NCI-H2107 treated with DMSO at 0.1 percent for 48 hours (cell line): ENCODE measurements at regions not wholly inside any gene's neighbourhood (a gene's known extent, or its start where the extent isn't known, plus 50 kb on each side); places are given as distances from the start of the nearest gene placed in this dataset.

Experiments
- DNase-seq: peaks from one replicate; lab custom pipeline; 2025; ENCODE audit not compliant: unreplicated experiment; lab: John Stamatoyannopoulos, UW

DNA sequence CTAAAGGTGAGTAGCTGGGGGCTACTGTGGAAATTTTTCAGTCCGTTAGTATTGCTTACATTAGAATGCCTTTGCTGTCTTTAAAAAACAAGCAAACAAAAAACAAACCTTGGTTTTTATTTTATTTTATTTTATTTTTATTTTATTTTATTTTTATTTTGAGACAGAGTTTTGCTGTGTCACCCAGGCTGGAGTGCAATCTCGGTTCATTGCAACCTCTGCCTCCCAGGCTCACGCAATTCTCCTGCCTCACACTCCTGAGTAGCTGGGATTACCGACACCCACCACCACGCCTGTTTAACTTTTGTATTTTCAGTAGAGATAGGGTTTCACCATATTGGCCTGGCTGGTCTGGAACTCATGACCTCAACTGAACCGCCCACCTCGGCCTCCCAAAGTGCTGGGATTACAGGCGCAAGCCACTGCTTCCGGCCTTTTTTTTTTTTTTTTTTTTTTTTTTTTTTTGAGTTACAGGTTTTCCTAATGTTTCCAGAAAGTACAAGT is 732.6 kb downstream of the KCNJ3 start:
- DNase-seq, result no peak

DNA sequence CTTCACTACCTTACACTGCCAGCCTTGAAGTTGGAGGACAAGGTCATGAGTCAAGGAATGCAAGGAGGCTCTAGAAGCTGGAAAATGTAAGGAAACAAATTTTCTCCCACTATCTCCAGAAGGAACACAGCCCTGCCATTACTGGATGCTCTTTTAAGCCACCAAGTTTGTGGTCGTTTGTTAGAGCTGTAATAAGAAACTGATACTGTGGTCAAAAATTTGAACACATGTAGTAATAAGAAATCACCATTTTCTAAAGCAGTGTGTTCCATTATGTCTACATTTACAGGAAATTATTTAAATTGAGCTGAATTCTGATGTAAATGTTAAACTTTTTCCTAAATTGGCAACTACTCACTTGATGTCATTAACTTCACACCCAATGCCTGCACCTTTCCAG is 729.0 kb downstream of the KCNJ3 start:
- DNase-seq, result no peak

DNA sequence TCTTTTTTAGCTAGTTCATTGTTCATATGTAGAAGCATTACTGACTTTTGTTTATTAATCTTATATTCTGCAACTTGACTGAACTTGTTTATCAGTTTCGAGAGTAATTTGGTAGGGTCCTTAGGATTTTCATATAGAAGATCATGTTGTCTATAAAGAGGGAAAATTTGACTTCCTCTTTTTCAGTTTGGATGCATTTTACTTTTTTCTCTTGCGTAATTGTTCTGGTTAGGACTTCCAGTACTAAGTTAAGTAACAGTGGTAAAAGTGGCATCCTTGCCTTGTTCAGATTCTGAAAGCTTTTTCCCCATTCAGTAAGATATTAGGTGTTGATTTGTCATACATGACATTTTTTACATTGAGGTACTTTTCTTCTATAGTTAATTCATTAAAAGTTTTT is 726.0 kb downstream of the KCNJ3 start:
- no peak for DNase-seq

DNA sequence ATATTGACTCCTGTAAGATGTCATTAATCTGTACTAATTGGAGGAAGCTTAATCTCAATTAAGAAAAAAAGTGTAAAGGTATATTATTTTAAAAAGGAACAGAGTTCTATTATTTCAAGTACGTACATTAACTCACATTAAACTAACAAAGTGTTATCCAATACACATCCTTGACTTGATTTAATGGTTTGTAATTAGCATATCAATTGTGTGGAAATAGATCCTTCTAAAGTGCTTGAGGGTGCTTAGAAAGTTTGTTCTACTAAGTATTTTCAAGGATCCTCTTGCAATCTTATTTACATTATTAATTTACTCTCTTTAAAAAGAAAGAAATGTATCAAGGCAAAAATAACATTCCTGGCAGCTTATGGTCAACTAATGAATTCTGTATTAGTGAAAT is 720.3 kb downstream of the KCNJ3 start:
- no peak for DNase-seq

DNA sequence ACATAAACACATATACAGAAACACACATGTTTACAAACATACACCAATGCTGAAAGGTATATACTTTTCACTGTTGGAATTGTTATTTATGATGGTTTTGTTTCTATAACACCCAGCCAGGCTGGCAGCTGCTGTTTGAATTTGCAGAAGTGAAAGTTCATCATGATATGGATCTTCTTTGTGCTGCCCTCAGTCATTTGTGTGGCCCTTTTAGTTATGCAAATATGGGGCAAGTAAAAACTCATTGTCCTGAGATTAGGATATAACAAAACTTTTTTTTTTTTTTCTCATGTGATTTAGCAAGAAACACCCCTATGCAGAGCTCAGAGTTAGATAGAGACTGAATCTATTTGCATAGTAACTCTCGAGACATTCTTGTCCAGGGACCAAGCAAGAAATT is 714.1 kb downstream of the KCNJ3 start:
- no peak for DNase-seq

DNA sequence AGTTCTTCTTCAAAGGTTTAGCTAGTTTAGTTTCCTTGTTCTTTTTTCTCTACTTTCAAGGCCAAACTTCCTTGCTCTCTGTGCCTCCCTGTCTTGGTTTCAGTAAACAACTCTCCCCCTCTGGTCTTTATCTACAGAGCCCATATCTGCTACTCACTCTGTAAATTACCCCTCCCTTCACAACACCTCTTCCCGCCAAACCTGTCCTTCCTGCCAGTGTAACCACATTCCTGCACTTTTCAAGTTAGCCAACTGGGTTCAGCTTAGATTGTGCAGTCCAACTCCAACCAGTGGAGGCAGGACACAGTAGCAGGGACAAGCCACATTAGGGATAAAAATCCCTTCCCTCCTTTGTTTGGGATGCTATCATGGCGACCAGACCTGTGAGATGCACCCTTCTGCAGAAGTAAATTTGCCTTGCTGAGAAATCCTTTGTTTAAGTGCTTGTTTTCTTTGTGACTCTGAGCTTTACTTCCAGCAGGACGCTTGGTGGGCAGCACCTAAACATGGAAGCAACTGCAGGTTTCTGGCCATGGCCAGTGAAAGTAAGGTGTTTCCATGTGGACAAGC is 706.0 kb downstream of the KCNJ3 start:
- DNase-seq, result no peak

DNA sequence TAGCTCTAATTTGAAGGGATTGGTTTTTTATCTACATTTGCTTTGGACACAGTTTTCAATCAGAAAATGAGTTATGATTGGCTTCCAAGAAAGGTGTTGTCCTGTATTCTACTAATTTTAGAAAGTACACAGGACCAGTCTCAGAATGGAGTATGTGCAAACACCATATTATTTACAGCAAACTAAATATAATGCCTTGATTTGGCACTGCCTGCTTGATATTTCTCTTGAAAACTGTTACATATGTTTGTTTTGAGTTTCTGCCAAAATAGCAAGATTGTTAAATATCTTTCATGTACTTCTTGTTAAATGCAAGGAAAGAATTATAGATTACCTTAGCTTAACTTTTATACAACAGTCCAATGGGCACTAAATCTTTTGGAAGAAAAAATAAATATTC is 694.9 kb downstream of the KCNJ3 start:
- DNase-seq, result no peak

DNA sequence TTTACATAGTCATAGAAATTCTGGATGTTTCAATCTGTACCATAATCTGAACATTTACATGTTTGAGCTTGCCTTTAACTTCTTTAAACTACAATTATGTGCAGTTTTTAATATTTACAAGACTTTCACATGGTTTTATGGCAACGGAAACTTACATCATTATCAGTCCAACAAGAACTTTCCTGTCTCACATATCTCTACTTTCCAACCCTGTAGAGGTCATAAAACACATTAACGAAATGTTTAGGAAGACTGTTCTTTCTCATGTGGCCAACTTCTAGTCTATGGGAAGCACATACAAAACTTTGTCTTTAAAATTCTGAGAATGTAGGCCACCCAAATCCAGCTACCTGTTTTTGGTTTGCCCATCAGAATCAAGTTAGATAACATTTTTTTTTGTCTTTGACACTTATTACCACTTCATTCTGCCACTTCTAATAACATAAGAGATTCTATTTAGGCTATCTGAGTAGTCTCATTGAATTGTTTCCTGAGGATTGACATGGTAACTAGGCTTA is 693.2 kb downstream of the KCNJ3 start:
- no peak for DNase-seq

DNA sequence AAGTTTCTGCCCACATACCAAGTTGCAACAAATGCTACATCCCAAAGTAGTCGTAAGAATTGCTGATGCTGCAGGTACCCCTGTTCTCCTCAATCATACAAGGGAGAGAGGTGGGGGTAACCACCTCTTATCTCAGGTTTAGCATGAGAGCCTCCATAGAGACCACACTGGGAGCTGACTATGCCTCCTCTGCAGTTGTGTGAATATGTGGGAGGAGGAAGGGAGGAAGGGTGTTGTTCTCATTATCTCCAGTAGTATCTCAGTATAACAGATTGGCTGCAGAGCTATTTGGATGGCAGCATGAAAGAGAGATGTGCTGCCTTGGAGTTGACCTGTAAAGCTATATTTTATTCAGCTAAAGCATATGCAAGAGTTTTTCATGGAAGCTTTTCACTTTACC is 690.7 kb downstream of the KCNJ3 start:
- no peak for DNase-seq

DNA sequence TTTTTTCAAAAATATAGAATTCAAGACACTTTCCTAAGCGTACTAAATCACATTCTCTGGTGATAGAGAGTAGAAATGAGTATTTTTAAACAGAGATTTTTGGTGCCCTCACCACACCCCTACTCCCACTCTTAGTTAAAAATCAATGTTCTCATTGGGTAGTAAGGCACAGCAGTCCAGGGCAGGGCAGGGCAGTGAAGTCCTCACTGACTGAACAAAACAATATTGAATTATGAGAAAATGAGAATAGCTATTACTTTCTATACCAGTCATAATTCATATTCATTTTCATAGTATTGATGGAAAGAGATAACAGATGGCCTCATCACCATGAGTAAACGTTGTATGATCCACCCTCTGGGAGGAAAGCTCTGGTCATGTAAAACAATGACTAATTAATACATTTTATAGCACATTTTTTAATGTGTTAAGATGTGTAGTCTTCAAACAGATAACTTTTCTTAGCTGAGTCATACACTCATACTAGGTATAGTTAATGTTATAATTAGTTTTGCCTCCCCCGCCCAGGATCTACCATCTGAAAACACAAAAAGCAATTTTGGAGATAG is 686.1 kb downstream of the KCNJ3 start:
- no peak for DNase-seq

DNA sequence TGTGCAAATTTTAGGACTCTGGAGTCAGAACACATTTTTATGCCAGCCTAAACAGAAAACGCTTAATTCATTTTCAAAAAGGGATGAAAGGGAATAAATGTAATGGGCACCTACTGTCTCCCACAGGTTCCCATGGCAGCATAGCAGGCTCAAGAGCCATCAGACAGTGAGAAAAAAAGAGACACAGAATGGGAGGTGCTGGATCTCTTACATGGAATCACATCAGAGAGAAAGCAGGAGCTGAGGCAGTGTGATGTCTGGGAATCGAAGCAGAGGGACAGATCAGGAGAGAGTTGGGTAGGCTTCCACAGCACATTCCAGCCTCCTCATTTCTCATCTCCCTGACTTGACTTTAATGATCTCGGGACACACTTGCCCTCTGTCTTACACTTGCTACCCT is 684.3 kb downstream of the KCNJ3 start:
- no peak for DNase-seq

DNA sequence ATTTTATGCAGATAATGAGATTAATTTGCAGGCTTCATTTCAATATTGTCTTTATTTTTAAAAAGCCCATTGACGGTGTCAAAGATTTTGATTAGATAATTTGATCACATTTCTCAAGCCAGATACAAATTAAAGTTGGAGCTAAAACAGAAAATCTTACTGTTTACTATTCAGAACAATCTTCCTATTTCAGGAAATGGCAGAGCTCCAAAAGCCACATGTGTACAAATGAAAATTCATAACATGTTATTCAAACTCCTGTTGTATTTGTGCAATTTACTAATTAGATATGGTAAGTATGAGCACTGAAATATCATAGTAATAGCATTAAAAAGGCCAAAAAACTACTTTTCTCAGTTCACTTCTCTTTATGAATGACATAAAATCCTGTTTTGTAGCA is 682.9 kb downstream of the KCNJ3 start:
- no peak for DNase-seq

DNA sequence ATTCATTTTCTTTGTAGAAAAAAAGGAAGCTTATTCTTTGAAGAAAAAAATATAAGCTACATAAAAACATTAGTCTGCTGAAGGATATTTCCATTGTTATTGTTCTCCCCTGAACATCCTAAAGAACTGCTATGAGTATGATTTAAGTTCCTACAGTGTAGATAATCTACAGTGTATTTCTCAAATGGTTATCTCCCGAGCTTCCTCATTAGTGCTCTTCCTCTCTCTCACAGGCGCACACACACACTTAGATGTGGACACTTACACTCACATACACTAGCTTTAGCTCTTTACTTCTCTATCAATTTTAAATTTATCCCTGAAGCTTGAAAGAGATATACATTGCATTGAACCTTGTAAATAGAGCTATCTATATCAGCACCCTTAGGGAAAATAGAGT is 681.0 kb downstream of the KCNJ3 start:
- DNase-seq, result no peak

DNA sequence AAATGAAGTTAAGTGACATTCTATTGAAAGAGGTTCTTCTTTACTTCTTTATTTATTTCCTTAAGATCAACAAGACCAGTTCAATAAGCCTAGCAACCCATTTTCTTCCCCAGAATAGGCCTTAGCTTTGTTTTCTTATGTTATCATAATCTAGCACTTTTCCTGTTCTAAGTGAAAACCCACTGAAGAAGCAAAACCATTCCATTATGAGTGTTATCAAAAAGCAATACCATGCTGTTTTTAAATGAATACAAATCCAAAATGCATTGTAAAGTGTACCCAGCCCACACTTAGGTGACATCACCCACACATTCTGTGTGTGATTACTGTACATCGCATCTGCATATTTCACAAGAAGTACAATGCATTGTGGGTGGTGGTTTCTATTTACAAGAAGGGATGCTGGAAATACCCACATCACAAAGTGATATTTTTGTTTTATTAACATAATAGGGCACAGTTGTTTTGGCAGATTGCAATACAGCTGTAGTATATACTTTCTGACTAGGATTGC is 679.5 kb downstream of the KCNJ3 start:
- no peak for DNase-seq

DNA sequence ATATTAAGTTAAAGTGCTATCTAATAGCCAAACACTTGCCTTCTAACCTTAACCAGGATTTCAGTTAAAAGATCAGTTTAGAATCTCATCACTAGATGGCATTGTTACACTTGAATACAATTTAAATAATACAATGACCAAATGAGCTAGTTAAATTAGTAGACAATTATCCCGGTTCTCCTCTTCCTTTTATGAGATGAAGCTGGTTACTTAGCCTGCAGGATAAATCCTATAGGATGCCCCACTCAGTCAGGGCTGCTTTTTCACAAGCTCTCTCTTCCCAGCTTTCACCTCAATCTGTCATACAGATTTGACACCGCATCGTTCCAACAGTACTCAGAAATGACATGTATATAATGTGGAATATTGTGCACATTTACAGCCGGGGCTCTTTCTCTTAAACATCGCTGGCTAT is 678.8 kb downstream of the KCNJ3 start:
- DNase-seq, result no peak

DNA sequence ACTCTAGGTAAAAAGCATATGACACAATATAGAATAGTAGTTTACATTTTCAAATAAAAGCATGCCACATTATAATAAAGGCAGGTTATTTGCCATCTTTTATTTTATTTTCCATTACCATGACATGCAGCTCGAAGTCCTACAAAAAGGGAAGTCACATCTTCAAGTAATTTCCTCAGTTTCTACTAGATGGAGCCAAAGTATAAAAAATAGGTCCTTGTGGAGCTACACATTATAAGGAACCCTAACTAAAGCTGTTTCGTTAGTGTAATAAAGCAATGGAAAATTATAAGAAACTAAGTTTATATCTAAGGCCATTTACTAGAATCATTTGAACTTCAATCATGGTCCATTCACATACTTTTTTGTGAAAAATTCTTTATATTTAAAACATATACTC is 674.5 kb downstream of the KCNJ3 start:
- no peak for DNase-seq

DNA sequence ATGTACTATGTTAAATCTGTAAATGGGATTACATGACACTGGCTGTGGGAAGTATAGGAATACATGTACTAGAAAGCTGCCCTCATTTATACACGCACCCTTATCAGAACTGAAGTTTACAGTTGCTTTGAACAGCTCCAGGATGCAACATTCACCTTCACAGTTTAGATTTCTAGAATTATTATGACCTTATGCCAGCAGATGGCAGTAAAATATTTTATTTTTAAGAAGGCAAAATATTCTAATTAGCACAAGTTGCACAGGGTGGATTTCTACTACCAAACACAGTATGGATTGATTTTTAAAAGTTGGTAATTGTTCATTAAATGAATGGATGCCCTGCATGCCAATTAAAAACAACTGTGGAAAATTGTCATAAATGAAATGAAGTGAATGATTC is 670.4 kb downstream of the KCNJ3 start:
- DNase-seq, result no peak

DNA sequence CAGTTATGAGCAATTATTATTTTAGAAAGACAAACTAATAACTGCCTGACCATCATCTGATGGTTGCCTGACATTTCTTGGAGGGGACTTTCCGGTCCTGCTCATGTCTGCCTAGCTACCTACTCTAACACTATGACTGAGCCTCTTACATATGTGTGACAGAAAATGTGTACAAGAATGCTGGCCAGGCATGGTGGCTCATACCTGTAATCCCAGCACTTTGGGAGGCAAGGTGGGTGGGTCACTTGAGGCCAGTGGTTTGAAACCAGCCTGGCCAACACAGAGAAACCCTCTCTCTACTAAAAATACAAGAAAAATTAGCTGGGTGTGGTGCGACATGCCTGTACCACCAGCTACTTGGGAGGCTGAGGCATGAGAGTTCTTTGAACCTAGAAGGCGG is 666.3 kb downstream of the KCNJ3 start:
- no peak for DNase-seq

DNA sequence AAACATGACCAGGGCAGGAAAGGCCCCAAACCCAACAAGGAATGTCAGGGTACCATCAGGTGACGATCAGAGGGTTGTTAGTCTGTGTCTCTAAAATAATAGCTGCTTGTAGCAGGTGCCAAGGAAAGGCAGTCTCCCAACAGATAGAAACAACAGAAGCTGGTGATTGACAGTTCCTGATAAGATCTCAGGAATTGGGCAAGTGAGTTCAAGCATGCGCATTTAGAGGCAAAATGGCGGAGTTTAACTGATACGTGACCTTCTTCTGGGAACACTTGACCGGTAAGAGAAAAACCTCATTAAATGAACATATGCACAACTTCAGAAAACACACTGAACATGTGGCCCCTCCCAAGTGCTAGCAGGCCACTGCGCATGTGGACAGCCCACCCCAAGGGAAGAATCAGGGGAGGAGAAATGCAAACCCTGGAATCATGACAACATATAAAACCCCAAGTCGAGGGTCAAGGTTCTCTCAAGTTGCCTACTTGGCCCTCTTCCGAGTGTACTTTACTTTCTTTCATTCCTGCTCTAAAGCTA is 664.9 kb downstream of the KCNJ3 start:
- DNase-seq, result no peak

DNA sequence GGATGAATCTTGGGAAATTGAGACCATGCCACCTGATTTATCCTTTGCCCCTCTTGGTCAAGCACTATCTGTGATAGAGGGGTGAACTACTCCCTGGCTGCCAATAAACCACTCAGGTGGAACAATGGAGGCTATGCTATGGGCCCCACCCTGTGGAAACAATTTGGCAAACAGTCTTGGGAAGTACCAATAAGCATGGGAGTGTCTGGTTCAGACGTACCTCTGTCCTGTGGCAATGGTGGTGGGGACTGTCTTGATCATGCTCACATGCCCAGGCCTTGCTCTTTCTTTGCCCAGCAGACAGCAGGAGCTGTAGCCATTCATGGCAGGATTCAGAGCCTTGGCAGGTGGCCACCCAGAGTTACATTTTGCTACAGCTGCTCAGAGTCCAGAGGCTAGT is 658.7 kb downstream of the KCNJ3 start:
- no peak for DNase-seq

DNA sequence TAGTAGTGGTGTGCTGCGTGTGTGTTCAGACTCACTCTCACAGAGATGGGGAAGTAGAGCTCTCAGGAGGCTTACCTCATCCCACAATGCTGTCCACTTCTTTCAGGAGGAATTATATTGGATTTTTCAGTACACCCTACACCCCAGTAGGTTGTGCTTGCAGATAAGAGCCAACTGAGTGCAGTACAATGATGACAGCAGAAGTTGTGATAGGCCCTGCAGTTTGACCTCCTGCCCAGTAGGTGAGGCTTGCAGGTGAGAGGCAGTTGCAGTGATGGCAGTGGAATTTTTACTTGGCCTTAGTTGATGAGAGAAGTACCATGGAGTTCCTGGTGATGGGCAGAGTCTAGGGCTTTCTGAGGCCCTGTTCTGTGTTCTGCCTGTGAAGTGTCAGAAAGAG is 657.8 kb downstream of the KCNJ3 start:
- DNase-seq, result no peak

DNA sequence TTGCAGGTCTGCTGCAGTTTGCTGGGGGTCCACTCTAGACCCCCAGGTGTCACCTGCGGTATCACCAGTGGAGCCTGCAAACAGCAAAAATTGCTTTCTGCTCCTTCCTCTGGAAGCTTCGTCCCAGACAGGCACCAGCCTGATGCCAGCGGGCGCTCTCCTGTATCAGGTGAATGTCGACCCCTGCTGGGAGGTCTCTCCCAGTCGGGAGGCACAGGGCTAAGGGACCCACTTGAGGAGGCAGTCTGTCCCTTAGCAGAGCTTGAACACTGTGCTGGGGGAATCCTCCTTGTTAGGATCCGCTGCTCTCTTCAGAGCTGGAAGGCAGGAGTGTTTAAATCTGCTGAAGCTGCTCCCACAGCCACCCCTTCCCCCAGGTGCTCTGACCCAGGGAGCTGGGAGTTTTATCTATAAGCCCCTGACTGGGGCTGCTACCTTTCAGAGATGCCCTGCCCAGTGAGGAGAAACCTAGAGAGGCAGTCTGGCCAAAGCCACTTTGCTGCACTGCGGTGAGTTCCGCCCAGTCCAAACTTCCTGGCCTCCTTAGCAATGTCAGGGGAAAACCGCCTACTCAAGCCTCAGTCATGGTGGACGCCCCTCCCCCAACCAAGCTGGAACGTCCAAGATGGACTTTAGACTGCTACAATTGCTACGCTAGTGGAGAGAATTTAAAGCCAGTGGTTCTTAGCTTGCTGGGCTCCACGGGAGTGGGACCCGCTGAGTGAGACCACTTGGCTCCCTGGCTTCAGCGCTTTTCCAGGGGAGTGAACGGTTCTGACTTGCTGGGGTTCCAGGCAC is 652.5 kb downstream of the KCNJ3 start:
- DNase-seq, result no peak
